OCI-LY1 (cell line): ENCODE measurements at regions not wholly inside any gene's neighbourhood (a gene's known extent, or its start where the extent isn't known, plus 50 kb on each side); places are given as distances from the start of the nearest gene placed in this dataset.

Experiments
- EZH2 ChIP-seq: fragments of 200-600 bp; sonication (generic), shearing (Covaris generic); IDR thresholded peaks from 2 replicates; pipeline ENCODE4 v1.8.0; 2017; ENCODE audit warnings: borderline replicate concordance, mixed run types, mild to moderate bottlenecking, antibody characterized with exemption, low read length, moderate library complexity, mixed read lengths
- TF ChIP-seq, protein P1 (sequence below): fragments of 200-600 bp; sonication (generic), shearing (Covaris generic); IDR thresholded peaks from 2 replicates; pipeline ENCODE4 v1.5.1; 2017; ENCODE audit warnings: mild to moderate bottlenecking, antibody characterized with exemption, low read length, moderate library complexity, mixed read lengths

DNA sequence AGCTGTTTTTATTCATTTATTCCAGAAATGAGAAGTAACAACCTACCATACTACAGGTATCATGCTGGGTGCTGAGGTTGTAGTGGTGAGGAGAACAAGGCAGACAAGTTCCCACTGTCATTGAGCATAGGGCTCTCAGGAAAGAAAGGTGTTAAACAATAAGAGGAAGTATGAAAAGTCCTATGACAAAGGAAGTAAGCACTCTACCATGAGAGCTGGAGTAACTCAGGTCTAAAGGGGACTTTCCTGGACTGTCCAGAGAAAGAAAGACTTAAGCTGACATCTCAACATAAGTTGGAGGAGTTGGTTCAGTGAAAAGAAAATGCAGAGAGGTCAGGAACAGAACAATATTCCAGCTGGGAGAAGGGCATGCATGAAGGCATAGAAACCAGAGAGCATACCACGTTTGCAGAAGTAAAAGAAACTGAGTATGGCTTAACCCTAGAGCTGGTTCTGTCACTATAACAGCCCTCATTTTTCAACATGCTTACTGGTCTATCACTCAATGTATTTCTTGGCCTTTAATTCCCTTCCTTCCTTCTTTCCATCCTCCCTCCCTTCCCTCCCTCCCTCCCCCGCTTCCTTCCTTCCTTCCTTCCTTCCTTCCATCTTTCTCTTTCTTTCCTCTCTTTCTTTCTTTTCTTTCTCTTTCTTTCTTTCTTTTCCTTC is 137.8 kb upstream of the BDNF start:
- no peak for TF ChIP-seq EZH2
- TF ChIP-seq, protein P1, sequence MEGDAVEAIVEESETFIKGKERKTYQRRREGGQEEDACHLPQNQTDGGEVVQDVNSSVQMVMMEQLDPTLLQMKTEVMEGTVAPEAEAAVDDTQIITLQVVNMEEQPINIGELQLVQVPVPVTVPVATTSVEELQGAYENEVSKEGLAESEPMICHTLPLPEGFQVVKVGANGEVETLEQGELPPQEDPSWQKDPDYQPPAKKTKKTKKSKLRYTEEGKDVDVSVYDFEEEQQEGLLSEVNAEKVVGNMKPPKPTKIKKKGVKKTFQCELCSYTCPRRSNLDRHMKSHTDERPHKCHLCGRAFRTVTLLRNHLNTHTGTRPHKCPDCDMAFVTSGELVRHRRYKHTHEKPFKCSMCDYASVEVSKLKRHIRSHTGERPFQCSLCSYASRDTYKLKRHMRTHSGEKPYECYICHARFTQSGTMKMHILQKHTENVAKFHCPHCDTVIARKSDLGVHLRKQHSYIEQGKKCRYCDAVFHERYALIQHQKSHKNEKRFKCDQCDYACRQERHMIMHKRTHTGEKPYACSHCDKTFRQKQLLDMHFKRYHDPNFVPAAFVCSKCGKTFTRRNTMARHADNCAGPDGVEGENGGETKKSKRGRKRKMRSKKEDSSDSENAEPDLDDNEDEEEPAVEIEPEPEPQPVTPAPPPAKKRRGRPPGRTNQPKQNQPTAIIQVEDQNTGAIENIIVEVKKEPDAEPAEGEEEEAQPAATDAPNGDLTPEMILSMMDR: no peak
